HG03095 (cell line): ENCODE measurements at regions not wholly inside any gene's neighbourhood (a gene's known extent, or its start where the extent isn't known, plus 50 kb on each side); places are given as distances from the start of the nearest gene placed in this dataset.

Source experiments
- ATAC-seq: cut with Tn5 transposase; IDR thresholded peaks from one replicate; pipeline ENCODE4 v1.9.1; 2021; ENCODE audit warnings: moderate library complexity; ENCODE audit not compliant: unreplicated experiment

- ATAC-seq: no peak
Observed at GRCh38 chr4:166335256-166335938, 462.4 kb downstream of the TLL1 start.

DNA sequence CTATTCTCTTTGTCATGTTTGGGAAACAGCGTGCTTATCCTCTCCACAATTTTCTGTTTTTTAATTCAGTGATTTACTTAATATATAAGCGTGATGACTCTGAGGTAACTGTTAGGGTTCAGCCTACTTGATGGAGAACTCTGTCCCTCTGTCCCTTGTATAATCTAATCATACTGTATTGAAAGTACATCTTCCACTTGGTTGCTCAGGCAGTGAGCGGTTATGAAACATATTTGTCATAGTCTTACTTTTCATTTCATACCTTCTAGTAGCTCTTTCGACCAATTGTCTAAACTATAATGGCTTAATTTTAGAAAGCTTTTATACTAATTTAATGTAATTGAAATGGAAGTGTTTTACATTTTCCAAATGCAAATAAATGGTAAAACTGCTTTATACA is 469.0 kb downstream of the TLL1 start:
- ATAC-seq: no peak

DNA sequence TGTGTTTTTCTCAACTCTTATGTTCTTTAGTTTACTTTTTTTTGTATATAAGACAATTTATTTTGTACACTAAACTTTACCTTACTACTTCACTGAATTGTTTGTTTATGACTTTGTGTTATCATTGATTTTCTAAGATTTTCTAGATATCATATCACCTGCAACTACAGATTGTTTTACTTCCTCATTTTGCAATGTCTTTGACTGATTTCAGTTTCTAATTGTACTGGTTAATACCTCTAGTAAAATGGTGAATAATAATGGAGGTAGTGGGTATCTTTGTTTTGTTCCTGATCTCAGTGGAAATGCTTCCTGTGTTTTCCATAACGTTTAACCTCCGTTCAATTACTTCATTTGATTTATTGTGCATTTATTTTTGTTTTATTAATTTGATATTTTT is 490.2 kb downstream of the TLL1 start:
- ATAC-seq: no peak

GRCh38 chr4:166366012-166366411 is 493.0 kb downstream of the TLL1 start:
- ATAC-seq: no peak

- ATAC-seq: no peak
Observed at GRCh38 chr4:166377578-166377977, 504.5 kb downstream of the TLL1 start.

DNA sequence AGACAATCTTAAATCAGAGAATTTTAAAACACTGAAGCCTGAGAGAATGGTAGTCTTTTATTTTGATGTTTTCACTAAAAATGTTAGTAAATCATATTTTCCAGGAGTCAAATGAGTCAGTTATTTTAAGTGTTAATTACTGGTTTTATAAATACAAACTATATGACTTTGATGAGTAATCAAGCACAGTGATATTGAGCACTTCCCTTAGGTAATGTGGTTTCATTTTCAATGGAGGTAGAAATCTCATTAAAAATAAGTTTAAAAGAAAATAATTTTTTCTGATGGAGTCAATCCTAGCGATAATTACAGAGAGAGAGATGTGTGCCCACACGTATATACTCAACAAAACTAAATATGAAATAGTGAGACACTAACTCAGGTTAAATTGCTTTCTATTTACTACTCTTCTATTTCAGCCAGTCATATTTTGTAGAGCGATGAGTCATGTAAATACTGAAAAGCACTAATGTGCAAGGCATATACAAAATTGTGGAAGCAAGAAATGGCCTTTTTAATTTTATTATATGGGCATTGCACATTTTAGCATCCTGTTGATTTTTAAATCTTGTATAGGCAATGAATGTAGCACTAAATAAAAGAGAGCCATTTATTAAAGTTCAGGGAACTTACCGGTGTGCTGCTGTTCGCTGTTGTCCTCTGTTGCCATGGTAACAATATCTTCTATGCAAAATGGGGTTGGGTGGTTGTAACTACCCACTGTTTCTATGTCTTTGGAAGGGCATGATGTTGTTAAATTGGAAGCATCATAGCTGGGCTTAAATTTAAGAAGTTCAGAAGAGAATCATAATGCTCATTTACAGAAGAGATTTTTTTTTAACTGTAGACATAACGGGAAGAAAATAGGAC is 513.7 kb downstream of the TLL1 start:
- no peak for ATAC-seq

- ATAC-seq: no peak
Observed at GRCh38 chr4:166391501-166391900, 518.5 kb downstream of the TLL1 start.

GRCh38 chr4:166399021-166399420 is 526.0 kb downstream of the TLL1 start:
- ATAC-seq: no peak

DNA sequence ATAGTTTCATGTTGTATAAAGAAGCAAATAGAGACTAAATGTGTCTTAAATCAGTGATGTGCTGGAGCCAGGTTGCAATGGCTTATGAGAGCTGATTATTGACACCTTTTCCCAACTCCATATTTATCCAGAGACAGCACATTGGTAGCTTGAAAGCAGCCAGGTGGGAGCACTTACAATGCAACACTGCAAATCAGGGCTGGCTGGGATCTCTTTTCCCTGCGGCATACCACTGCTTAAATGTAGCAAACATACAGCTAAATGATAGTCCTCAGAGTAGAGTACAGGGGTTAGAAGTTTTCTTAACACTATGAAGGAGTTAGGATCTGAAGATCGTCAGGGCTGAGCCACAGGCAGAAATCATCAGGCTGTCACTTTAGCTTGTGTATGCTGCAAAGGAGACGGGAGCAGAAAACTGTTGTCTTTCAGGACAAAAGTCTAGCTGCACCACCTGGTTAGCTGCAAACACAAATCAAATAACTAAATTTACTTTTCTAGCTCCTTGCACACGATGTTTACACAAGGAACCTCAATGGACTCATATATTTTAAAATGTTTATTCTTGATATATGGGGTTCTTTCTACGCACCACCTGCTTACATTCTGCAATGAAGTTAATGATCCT is 527.3 kb downstream of the TLL1 start:
- ATAC-seq: no peak

DNA sequence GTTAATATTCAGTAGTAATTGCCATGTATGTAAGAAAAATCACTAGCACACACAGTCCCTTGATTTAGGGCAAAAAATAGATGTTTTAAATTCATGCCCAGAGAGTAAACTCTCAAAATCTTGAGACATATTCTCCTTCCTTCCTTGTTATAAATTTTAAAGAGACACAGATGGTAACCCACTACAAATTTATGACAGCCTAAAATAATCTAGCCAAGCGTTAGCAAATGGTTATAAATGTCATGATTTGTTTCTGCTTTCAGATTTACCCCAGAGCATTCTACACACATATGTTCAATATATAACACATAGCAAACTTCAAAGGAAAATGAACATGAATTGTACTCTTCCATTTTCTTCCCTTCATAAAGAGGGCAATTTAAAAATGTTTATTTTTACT is 540.3 kb downstream of the TLL1 start:
- ATAC-seq: no peak

DNA sequence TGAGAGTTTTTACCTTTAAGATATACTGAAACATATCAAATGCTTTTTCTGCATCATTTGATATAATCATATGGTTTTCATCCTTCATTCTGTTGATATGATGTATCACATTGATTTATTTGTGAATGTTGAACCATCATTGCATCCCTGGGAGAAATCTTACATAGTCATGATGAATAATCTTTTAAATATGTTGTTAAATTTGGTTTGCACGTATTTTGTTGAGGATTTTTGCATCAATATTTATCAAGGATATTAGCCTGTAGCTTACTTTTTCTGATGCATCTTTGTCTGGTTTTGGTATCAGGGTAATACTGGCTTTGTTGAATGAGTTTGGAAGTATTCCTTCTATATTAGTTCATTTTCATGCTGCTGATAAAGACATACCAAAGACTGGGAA is 541.4 kb downstream of the TLL1 start:
- no peak for ATAC-seq

DNA sequence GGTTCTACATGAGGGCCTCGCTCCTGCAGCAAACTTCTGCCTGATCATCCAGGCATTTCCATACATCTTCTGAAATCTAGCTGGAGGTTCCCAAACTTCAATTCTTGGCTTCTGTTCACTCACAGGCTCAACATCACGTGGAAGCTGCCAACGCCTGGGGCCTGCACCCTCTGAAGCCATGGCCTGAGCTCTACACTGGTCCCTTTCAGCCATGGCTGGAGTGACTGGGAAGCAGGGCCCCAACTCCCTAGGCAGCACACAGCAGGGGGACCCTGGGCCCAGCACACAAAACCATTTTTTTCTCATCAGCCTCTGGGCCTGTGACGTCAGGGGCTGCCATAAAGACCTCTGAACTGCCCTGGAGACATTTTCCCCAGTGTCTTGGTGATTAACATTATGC is 542.7 kb downstream of the TLL1 start:
- no peak for ATAC-seq

GRCh38 chr4:166421556-166422156 is 548.6 kb downstream of the TLL1 start:
- no peak for ATAC-seq

DNA sequence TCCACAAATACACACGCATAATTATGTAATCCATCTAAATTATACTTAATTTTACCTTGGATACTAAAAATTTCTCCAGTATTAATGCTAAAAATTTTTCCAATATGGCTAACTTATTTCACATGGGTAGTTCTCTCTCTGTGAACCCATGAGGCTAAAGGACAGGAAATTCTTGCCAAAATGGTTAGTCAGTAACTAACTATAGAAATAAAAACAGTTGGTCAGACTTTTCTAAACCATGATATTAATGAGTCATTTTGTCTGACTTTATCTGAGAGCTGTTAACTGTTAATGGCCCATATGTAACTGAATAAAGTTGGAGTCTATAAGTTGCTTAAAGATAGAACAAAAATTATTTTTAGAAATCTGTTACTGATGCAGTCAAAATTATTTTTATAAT is 549.4 kb downstream of the TLL1 start:
- ATAC-seq: no peak

DNA sequence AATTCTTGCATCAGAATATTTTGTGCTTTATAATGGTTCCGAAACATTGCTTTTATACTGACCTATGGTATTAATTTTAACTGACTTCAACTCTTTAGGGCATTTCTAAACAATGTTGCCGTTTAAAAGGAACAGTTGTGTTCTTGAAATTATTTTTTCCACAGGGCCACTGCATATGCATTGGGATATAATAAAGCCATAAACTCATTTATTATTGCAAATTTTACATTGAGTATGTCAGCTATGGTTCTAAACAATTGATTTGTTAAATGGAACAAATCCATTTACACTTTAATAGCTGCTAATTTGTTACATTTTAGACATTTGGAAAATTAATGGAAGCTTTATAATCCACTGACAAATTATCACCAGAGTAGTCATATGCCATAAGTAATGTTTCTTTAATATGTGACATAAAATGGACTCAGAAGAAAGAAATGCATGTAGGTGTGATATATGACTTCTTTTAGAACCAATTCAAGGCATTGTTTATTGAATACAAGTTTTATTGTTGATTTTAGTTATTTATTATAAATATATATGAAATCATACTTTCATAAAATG is 553.3 kb downstream of the TLL1 start:
- ATAC-seq: no peak

GRCh38 chr4:166432125-166432524 is 559.1 kb downstream of the TLL1 start:
- no peak for ATAC-seq

DNA sequence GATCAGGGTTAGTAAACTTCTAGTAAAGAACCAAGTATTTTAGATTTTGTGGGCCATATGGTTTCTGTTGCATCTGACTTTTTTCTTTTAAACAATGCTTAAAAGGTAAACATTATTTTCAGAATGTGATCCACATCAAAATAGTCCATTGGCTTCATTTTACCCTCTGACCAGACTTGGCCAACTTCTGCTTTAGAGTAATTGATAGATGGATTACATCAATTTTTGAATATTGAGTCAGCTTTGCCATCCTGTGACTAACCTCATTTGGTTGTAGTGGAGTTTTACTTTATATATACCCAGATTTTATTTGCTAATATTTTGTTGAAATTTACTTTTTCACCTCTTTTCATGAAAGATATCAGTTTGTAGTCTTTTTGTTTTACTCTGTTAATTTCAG is 559.8 kb downstream of the TLL1 start:
- ATAC-seq: no peak

GRCh38 chr4:166435449-166435848 is 562.4 kb downstream of the TLL1 start:
- no peak for ATAC-seq

DNA sequence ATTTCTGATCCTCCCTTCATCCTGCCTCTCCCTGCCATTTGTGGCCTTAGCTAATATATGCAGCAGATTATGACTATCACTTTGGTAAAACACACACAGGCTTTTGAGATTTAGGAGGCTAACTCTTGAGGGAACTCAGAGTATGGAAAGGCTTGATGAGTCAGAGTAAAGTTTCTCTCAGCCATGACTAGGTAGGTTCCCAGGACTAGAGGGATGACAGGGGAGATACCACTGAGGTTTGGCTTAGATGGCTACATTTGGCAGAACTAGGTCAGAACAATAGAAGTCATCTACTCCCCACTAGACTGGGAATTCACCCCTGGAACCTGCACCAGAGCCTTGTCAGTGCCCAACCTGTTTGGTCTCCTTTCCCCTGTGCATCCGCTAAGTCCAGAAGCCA is 585.7 kb downstream of the TLL1 start:
- ATAC-seq: no peak

DNA sequence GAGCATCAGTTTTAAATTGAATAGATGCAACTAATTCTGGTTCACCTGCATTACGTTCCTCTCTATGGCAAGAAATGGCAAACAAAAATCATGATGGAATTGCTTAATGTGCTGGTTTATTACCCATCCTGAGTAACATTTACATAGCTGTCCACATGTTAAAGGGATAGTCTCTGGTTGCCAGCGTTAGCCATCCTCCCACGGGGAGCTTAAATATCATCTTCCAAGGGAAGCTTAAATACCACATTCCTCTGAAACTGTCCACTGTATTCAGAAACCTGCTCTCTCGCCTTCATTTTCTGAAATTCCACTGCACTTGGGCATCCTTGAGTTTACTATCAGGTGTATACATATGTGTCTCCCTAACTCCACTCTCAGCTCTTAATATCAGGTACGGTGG is 586.6 kb downstream of the TLL1 start:
- no peak for ATAC-seq
